HL-60/S4 (cell line): ENCODE measurements at regions not wholly inside any gene's neighbourhood (a gene's known extent, or its start where the extent isn't known, plus 50 kb on each side); places are given as distances from the start of the nearest gene placed in this dataset.

ENCODE experiments used
- in situ Hi-C: fragments of 300-500 bp; cut with MboI; formaldehyde crosslinking; loops from 2 replicates; pipeline ENCODE4 v1.14.3; 2022; ENCODE audit warnings: low sequenced_read_pairs

DNA sequence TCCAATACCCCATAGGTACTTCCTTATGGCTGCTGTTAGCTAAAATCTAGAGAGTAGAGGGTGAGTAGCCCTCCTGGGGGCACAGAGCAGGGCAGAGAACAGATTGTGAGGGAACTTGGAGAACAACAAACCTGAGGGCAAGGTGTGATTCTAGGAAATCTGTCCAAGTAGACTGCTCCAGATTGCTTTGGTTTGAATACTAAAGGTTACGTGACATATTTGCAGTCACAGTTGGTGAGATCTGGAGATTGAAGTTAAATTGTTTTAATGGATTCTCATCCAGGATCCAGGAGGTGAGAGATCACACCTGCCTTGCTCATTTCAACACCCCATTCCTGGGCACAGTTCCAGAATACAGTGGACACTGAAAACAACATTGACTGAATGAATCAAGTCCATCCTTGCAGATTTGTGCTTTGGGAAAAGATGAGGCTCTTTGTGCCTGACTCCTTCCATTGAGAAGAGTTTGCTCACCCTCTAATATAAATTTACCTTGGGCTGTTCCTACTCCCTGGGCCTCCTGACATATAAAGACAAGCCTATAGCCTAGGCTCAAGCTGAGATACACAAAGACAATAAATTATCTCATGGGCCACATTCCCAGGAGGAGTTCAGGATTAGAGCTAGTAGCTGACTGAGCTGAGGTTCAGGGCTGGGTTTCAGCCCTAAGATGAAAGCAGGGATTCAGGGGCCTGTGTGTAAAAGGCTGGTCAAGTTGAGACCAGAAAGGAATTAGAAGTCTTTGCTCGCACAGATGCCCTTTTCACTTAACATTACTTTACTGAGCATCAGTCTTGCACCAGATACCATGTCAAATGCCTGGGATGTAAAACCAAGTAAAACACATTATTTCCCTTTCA is 400.9 kb upstream of the MCTP2 start:
- in situ Hi-C loops = no loop called here

DNA sequence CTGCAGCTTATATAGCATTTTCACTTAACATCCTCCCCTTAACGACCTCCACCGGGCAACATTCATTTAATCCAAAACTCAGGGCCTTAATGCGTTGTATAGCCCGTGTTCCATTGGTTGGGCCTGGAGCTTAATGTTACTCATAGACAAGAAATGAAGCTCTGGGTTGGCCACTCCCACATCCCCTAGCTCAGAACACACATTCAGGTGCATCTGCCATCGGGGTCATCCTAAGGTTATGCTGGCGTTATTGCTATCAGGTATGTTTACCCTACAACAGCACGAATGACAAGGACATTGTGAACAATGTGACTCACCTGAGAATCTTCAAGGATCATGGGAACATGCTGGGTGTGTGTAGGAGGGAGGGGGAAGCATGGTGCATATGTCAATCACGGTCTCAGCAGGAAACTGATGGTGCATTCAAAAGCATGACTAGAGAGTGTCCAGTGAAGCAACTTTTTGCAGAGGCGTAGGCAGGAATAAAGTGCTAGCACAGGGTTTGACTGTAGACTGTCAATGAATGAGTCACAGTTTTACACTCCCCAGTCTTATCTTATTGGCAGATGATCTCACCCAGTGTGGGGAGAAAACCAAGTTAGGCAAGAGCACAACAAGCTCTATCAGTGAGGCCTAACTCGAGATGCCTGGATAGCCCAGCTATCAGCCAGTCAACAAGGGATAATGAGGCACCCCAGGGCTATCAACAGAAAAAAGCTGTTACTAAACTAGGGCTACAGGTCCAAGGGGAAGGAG is 402.1 kb upstream of the MCTP2 start:
- in situ Hi-C loops = no loop called here

DNA sequence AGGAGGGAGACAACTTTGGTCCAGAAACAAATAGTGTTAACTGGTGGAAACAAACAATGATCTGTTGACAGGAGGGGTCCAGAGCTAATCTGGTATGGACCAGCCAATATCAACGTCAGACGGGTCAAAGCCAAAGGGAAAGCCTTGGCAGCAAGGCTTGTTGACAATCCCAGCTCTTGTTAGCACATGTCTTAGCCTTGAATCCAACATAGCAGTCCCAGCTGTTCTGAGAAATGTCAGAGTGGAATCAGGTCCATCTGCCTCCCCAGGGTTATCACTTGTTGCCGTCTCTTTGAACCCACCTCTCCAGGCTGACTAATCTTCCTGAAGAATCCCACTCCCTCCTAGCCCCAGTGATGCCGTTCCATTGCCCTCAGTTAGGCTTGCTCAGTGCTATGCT is 404.6 kb upstream of the MCTP2 start:
- in situ Hi-C loops = no loop called here

DNA sequence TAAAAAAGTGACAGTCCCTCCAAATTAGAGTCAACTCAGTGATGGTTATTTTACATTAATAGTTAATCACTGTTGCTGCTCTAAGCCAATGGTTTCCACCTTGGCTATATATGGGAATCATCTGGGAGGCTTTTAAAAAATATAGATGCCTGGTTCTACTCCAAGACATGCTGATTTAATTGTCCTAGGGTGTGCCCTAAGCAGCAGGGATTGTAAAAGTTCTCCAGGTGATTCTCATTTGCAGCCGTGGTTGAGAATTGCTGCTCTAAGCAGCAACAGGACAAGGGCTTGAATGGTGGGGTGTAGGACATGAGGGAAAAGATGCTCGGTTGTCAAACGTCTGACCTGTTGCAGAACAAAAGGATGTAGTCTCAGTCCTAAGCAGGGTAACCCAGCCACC is 405.1 kb upstream of the MCTP2 start:
- in situ Hi-C loops = no loop called here

DNA sequence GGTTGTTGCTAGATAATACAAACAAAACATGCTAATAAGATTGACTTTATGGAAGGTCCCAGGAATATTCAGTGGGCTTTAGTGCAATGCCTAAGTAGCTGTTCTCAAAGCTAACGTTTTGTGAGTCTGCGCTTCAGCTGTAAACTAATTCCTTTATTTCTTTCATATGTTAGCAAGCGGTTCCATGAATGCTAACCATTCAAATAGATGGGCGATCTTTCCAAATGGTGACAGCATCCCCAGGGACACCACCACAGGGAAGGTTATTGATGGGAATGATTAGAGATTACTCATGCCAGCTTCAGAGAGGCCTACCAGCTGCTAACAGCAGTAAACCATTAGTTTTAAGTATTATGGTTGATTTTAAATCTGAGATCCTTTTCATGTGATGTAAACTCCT is 405.7 kb upstream of the MCTP2 start:
- in situ Hi-C loops = no loop called here

DNA sequence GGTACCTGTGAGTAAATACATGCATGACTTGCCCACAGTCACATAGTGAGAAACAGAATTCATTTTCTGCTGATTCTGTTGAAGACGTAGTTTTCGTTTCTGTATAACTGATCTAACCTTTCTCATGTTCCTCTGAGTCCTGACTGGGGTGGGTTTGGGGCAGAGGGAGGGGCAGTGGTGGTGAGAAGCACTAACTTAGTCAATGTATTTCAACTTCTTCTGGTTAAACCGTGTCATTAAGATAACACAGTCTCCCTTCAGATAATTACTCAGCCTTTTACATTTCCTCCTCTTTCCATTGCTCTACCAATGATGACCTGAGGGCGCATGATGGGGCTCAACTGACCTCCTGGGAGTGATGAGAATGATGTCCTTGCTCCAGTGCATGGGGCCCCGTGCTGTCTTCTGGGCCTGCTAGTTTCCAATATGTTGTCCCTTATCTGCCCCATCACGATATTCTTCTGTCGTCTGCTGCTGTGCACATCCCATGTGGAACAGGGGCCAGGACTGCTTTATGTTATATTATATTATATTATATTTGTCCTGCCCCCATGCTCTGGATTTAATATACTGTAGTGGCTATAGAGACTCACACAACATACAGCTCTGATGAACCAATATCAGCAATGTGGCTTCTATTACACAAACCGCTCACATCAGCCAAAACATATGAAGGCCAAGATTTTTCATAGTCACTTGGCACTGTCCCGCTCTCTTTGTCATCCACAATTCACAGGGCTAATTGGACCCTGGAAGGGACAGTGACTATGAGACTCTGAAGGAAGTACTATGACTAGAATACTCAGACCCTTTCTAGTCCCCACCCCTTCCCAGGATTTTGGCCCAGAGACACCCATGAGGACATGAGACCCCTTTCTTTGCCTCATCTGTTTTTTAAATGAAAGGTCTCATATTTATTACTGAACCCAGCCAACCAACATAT is 407.1 kb upstream of the MCTP2 start:
- in situ Hi-C loops = no loop called here

DNA sequence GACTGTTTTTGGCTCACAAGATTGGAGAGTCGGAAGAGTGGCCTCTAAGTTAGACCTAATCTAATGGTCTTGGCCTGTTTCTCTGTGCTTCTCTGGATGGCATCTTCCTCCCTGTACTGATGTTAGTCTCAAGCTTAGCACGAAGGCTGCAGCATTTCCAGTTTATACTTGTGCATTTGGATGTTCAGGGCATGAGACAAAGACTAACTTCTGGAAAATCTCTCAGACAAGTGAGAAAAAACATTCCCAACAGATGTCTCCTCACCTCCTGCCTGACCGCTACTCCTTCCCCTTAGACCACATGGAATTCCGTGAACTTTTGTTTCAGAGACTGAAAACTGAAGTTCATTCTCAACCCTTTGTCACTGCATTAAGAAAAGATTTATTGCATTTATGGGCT is 410.8 kb upstream of the MCTP2 start:
- in situ Hi-C loops = no loop called here

DNA sequence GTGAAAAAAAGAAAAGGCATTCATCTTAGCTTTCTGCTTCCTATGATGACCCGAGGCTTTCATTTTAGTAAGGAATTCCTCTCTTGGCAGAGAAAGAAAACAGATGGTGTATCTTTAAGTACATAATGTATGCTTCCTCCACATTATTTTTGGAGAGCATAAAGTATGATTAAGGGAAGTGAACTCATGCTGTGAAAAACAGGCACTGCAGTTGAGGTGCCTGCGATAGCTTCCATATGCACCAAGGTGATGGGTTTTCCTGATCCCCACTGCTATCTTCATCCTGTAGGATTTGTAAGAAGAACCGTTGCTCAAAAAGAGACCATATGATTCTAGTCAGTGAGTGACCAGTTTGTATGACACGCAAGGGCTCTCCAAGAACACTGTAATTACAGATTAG is 411.5 kb upstream of the MCTP2 start:
- in situ Hi-C loops = no loop called here

DNA sequence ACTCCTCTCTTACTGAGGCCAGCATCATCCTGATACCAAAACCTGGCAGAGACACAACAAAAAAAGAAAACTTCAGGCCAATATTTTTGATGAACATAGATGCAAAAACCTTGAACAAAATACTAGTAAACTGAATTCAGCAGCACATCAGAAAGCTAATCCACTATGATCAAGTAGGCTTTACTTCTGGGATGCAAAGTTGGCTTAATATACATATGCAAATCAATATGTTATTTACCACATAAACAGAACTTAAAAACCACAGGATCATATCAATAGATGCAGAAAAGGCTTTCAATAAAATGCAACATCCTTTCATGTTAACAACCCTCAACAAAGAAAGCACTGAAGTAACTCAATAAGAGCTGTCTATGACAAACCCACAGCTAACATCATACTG is 414.5 kb upstream of the MCTP2 start:
- in situ Hi-C loops = no loop called here

DNA sequence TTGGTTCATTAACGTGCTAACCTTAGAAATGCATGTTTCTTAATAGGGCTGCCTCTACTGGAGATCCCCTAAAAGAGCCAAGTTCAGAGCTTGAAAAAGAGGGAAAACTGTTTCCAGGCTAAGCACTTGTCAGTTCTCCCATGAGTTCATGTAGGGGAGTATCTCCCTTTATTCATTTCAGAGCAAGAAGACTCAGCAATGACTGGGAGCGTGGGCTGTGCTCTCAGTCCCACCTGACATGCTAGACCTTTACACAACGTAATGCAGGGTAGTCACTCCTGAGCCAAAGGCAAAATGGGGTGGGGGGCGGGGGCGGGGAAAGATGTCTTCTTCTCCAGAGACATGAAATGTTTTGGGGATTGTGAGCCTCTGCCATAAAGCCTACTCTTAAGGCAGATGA is 420.1 kb upstream of the MCTP2 start:
- in situ Hi-C loops = no loop called here

DNA sequence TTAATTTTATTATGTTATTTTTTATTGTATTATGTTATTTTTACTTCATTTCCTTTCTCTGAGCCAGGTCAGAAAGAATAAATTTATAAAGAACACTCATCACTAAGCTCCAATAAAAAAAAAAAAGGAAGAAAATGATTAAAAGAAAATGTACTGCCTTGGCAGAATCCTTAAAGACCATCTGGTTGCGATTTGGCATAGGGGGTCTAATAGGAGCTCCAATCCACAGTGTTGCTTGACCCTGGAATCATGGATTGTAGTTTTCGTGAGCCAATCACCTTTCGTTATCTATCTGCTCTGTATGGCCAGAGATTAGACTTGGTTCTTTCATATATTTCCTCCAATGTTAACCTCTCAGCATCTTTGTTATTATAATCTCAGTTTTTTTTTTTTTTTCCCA is 421.8 kb upstream of the MCTP2 start:
- in situ Hi-C loops = no loop called here

DNA sequence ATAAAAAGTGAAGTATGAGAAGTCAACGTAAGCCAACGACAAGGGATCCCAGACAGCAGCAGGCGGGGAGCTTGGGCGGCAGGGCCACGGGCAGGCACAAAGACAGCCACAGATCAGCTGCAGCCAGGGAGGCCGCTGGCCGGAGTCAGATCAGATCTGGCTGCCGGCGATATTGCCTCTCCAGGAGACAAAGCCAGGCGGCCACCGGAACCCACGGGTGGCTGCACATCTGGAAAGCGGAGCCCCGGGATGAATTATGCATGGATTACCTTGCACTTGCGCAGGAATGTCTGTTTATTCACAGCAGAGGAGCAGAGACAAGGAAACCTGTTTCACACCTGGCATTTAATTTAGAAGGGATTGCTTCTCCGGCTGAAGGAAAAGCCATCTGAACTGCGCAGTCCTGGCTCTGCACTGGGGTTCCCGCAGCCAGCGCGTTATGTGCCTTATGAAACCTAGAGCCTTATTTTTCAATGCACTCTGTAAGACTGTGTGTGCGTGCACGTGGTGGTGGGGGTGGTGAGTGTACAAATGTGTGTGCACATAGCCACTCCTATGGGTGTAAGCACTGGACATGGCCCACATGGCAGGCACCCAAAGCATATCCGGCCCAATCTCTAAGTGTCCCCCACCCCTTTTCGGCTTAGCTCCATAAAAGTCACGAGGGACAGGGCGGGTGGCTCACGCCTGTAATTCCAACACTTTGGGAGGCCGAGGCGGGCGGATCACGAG is 427.8 kb upstream of the MCTP2 start:
- in situ Hi-C loops = no loop called here

DNA sequence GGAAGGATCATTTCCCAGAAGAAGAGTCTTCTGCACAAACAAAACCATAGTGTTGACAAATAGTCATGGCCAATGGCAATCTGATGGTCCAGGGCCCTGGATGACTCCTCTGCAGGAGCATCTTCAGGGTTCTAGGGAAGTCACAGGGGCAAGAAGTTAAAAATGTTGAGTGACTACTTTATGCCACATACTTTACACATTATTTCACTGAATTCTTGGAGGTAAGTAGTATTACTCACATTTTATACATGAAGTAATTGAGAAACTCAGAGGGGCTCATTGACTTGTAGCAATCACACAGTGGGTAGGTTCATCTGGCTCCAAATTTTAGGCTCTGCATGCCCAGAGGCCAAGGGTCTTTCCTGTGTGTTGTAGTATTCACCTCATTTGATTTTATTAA is 430.2 kb upstream of the MCTP2 start:
- in situ Hi-C loops = no loop called here

DNA sequence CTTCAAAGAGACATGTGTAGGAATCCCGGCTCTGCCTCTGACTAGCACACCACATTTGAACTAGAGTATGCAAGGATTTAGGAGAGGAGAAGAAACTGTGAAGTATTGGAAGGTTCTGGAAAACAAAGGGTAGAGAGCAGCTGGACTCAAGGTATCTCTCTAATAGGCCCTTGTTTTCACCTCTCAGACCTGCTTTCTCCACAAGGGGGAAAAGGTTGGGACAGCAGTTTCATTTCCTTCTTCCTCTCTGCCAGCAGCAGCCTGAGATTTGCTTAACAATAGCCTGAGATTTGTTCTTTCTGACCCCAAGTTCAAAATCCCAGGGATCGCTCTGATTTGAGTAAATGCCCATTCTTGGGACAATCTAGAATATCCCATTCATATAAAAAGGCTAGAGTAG is 430.6 kb upstream of the MCTP2 start:
- in situ Hi-C loops = no loop called here

DNA sequence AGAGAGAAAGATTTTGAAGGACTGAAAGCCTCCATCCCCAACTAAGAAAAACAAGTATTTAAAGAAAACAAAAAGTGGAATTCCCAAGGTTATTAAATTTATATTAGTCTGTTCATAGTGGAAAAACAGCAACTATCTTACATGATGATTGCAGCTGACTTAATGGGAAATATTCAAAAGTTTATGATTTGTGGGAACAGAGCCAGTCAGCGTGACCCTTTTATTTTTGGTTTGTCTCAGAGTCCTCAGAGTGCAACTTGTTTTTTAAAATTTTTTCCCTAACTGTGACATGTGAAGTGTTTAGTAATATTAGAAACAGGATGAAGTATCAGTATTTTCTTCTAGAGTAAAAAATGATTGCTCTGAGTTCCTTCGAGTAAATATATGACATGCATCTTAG is 441.9 kb upstream of the MCTP2 start:
- in situ Hi-C loops = no loop called here

DNA sequence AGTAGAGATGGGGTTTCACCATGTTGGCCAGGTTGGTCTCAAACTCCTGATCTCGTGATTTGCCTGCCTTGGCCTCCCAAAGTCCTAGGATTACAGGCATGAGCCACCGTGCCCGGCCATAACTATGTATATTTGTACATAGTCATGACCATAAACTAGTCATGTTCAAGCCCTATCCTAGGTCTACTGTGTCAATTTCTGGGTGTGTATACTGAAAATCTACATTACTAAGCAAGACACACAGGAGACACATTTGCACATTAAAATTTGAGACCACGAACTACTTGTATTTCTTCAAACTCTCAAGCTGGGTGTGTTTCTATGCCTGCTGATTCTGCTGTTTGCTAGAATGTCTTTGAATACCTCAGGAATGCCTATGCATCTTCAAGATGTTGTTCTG is 451.3 kb upstream of the MCTP2 start:
- in situ Hi-C loops = no loop called here

DNA sequence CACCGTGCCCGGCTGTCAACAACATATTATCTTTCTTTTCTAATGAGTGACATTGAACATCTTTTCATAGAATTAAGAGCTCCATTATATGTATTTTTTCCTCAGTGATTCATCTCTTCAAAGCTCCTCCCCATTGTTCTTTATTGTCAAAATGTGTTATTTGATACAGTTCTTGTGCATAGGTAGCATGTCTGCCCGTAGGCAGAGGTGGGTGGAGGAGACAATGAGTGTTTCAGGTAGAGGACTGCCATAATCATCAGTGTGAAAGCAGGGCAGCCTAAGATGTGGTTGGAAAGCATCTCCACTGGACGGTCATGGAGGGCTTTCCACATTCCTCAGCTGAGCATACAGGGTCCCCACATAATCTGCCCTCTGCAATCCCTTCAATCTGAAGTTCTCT is 452.0 kb upstream of the MCTP2 start:
- in situ Hi-C loops = no loop called here

DNA sequence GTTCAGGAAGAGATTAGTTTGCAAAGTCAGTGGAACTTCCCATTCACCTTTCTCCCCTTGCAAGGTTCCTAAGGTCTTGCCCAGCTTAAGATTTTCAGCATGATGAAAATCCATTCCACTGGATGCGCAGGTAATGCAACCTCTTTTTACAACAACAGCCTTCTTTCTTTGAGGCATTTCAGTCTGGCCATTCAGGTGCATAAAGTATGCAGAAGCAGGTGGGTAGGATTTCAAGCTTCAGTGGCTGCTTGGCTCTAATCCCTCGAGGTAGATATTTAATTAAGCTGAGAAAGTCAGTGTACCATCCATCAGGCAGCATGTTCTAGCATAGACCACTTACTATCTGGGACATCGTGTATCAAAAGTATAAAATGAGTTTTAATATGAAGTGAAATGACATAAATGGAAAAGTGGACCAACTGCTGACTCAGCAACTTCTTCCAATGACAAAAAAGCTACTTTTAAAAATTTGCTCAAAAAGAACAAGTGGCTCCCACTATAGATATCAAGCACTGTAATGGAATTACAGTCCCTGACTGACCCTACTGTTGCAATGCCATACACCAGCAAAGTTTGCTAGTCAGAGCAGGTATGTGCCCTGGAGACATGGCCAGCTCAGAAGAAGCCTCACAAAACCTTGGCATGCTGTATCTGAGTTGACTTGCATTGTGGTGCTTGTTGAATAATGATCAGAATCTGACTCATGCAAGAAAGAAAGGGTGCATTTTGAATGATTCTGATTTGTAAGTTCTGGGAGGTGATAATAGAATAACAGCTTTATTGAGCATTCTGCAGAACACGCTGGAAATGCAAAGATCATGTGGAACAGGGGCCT is 459.9 kb upstream of the MCTP2 start:
- in situ Hi-C loops = no loop called here

DNA sequence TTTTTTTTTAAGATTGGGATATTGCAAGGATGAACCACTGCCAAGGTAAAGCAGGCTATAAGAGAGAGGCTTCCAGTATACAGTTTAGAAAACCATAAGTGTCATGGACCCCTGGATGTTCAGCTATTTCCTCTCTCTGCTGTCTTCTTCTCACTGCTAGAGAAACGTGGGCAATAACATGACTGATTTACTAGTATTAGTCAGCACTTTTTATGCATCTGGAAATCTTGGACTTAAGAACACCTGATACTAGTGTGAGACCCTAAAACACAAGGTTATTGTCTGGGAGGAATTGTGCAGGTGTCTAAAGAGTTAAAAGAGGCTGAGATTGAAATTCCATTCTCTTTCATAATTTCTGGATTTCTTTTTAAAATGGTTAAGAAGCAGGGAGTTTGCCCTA is 460.6 kb upstream of the MCTP2 start:
- in situ Hi-C loops = no loop called here

DNA sequence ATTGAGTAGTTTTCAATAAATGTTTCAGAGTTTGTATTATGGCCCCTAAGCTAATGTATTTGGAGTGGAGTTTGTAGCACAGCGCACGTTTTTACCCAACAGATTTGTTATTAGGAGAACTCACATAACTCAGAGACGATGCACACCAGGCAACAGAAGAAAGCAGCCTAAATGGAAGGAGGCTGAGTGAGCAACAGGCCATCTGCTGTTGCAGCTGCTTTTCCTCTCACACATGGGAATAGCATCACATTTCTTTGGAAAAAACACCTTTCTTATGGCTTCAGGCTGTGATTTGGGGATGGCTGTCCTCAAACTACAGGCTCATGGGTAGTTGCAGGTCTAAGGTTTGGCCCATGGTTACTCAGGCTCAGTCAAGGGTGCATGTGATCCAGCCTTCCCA is 469.3 kb upstream of the MCTP2 start:
- in situ Hi-C loops = no loop called here
